ENCODE measurements at regions not wholly inside any gene's neighbourhood (a gene's known extent, or its start where the extent isn't known, plus 50 kb on each side); places are given as distances from the start of the nearest gene placed in this dataset.

DNA sequence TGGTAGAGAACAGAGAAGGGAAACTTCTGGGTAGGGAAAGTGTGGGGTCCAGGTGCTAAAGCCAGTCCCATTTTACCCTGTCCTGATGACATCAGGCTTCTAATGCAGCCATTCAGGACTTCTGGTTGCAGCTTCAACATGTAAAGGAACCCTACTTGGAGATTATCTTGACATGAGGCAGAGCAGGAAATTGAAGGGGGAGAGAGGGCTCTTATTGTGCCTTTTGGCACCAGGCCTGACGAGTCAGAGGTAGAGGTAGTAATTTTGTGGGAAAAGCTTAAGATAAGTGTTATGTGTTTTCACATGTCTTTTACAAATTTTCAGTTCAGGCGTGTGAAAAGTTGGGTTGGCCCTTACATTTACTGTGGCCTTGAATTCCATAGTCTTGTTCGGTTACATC is 102.4 kb upstream of the APC start:
- TF ChIP-seq, protein P1, sequence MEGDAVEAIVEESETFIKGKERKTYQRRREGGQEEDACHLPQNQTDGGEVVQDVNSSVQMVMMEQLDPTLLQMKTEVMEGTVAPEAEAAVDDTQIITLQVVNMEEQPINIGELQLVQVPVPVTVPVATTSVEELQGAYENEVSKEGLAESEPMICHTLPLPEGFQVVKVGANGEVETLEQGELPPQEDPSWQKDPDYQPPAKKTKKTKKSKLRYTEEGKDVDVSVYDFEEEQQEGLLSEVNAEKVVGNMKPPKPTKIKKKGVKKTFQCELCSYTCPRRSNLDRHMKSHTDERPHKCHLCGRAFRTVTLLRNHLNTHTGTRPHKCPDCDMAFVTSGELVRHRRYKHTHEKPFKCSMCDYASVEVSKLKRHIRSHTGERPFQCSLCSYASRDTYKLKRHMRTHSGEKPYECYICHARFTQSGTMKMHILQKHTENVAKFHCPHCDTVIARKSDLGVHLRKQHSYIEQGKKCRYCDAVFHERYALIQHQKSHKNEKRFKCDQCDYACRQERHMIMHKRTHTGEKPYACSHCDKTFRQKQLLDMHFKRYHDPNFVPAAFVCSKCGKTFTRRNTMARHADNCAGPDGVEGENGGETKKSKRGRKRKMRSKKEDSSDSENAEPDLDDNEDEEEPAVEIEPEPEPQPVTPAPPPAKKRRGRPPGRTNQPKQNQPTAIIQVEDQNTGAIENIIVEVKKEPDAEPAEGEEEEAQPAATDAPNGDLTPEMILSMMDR (IDR thresholded peaks at IDR 0.05) = no peak
- no peak for TF ChIP-seq POLR2A (IDR thresholded peaks at IDR 0.05)
